ENCODE measurements at regions not wholly inside any gene's neighbourhood (a gene's known extent, or its start where the extent isn't known, plus 50 kb on each side); places are given as distances from the start of the nearest gene placed in this dataset.

DNA sequence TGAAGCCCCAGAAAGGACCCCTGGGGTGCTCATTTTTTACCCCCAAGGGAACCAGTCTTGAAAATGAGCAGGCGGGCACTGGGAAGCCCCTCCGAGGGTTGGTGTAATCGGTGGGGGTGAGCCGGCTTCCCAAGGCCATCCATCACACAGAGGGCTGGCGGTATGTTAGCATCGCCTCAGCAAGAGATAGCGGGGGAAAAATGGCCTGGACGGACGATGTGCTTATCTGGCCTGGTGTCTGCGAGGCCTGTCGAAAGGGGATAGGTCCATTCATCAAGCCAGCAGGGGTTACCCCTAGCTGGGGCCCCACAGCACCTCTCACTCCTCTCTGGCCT, 188.9 kb downstream of the IRF8 start:
- no peak for TF ChIP-seq EZH2 (IDR thresholded peaks at IDR 0.05)
- TF ChIP-seq CTCF (IDR thresholded peaks at IDR 0.05) = no peak

All from neural progenitor cell (in vitro differentiated cells).